HG02981 (cell line): ENCODE measurements at regions not wholly inside any gene's neighbourhood (a gene's known extent, or its start where the extent isn't known, plus 50 kb on each side); places are given as distances from the start of the nearest gene placed in this dataset.

ENCODE experiments used
- ATAC-seq: cut with Tn5 transposase; IDR thresholded peaks from one replicate; pipeline ENCODE4 v1.9.1; 2021; ENCODE audit warnings: mild to moderate bottlenecking, moderate library complexity; ENCODE audit not compliant: unreplicated experiment

GRCh38 chr5:1707467-1707866 is 92.2 kb downstream of the MRPL36 start:
- no peak for ATAC-seq

GRCh38 chr5:1706428-1706827 is 93.2 kb downstream of the MRPL36 start:
- ATAC-seq = no peak

DNA sequence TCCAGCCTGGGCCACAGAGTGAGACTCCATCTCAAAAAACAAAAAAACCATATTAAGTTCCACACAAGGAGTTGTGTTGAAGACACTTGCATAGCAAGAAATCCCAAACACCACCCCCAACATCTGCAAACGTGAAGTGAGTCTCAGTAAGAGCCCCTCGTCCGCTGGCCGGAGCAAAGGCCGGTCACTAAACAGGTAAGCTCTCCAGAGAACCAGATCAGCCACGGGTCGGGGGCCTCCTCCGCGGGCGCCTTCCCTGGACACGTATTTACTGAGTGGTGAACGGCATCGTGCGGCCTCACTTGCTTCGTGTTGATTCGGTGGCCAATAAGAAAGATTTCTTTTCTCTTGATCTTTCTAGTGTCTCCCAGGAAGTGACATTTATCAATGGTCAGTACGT is 93.6 kb downstream of the MRPL36 start:
- ATAC-seq = no peak

DNA sequence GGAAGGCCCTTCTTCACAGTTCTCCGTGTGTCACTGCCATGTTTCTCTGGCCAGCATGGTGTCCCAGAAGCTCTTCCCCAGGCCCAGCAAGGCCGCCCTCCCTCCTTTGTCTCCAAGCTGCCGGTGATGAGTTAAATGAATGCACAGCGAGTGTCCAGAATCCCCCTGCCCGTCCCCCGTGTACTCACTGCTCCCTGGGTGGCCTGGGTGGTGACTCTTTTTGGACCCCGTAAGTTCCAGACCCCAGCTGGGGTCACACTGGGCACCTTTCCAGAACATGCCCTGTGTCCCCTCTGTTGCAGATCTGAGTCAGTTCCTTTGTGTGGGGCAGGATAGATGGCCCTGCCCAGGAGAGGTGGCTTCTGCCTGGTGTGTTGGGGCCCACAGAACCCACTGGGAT is 95.0 kb downstream of the MRPL36 start:
- no peak for ATAC-seq

GRCh38 chr5:1704266-1704665 is 95.4 kb downstream of the MRPL36 start:
- no peak for ATAC-seq

DNA sequence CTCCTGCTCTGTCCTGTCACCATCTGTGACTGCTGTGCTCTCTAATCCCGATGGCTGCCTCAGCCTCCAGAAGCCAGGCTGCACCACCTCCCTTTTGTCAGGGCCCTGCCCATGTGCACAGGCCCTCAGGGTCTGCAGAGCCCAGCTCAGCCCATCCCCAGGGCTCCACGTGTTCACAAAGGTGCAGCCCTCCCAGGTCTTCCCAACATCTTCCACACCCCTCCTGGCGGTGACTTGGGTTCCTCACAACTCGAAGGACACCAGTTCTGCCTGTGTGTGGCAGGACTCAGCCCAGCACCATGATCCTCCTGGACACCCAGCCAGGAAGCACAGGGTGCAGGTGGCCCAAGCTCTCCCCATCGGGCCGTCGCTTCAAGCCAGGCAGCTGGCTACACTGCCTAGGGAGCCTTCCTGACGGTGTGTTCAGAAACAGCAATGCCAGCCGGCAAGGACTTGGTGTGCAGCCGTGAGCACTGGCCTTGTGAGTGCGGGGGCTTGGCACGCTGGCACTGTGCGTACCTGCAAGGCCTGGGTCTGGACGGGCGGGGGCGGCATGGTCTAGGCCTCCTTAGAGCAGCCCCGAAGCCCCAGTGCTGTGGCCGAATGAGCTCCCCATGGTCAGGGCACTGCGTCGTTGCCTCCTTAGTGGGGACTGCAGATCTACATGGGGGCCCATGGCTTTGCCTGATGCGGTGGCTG is 96.1 kb downstream of the MRPL36 start:
- ATAC-seq = no peak

GRCh38 chr5:1702318-1702717 is 97.3 kb downstream of the MRPL36 start:
- no peak for ATAC-seq

GRCh38 chr5:1701884-1702283 is 97.8 kb downstream of the MRPL36 start:
- ATAC-seq = no peak

- no peak for ATAC-seq
These were observed 98.3 kb downstream of the MRPL36 start for GRCh38 chr5:1701216-1701864.

DNA sequence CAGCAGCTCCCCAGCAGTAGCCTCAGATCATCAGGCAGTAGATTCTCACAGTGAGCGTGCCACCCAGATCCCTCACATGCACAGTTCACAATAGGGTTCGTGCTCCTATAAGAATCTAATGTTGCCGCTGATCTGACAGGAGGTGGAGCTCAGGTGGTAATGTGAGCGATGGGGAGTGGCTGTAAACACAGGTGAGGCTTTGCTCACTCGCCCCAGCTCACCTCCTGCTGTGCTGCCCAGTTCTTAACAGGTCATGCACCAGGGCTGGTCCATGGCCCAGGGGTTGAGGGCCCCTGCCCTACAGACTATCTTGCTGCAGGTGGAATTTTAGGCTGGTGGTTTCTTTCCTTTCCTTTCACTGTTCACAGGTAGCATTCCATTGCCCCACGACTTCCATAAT is 100.2 kb downstream of the MRPL36 start:
- no peak for ATAC-seq

- no peak for ATAC-seq
These were observed 100.9 kb downstream of the MRPL36 start for GRCh38 chr5:1698589-1699316.

- no peak for ATAC-seq
These were observed 107.3 kb downstream of the MRPL36 start for GRCh38 chr5:1692381-1692780.

- no peak for ATAC-seq
These were observed 112.2 kb downstream of the MRPL36 start for GRCh38 chr5:1687301-1687970.

DNA sequence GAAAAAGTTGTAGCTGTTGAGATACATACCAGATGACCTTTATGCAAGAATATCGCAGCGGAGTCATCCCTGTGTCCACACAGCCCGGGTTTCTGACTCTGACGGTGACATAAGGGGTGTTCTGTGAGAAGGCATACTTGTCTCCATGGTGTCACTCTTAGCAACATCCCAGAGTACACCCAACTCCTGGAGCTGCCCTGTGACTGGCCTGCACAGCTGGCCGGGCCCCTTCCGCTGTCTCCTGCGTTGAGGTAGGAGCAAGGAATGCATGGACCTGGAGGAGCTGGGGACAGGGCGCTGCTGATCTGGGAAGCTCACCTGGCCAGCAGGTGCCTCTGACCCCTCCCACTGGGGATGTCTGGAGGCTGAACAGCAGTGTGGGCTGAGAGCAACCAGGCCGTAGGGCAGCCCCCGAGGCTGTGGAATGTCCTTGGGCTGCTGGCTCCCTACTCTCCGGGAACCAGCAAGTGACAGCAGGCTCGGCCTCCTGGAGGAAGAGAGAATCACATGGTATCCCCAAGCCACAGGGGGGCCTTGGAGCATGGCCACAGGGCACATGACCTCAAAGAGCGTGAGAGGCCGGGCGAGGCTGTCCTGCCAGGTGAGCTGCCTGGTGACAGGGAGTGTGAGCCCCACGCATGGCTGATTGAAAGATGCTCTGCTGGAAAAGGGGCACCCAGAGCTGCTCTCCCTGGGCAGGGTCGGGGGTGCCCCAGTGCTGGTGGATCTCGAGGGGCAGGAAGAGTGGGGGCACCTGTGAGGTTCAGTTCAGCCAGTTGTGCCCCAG is 113.4 kb downstream of the MRPL36 start:
- ATAC-seq = no peak

DNA sequence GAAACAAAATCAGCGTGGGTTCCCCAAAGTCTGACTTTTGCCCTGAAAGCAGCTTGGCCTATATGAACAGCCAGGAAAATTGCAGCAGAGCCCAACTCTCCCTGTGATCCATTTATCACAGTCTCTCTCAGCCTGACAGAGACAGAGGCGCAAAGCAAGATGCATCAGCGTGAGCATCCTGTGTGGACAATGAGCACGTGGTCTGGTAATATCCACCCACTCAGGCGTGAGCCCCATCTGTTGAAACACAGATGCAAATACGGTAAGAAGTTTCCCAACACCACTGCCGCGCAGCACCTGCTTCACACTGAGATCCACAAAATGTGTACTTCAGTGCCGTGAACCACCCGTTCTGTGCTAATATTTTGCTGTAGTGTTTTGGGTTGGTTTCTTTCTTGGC is 114.6 kb downstream of the MRPL36 start:
- no peak for ATAC-seq

DNA sequence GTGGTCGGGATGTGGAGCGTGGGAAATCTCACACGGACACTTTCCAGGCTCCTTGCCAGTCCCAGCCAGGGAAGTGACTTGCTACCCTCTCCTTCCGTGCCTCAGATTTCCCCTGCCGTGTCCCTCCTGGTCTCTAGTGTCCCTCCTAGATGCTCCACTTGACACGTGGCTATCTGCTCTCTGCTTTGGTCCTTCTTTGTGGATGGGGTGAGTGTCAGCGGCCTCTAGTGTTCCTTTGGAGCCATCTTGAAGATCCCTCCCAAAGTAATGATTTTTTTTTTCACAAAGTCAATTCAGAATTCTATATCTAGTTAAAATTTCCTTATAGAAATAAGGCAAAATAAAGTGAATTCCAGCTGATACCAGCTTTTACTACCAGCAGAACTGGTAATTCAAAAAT is 117.7 kb downstream of the MRPL36 start:
- ATAC-seq = no peak

GRCh38 chr5:1673042-1673677 is 126.5 kb downstream of the MRPL36 start:
- ATAC-seq = no peak

GRCh38 chr5:1672396-1672795 is 127.2 kb downstream of the MRPL36 start:
- no peak for ATAC-seq

DNA sequence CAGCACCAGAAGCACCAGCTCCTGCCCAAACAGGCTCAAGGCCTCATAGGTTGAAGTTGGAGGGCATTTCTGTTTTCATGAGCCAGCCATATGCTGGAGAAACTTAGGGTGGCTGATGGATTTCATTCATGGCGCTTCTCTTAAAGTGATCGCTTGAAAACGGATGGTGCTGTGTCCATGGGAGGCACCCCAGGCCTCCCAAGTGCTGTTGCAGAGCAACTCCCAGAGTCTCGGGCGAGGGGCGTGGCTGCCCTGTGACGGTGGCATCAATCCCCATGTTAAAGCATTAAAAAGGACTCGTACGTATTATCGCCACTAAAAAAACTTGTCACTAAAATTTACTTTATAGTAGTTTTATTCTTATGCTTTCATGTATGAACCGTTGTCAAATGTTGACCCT is 128.3 kb downstream of the MRPL36 start:
- ATAC-seq = no peak

DNA sequence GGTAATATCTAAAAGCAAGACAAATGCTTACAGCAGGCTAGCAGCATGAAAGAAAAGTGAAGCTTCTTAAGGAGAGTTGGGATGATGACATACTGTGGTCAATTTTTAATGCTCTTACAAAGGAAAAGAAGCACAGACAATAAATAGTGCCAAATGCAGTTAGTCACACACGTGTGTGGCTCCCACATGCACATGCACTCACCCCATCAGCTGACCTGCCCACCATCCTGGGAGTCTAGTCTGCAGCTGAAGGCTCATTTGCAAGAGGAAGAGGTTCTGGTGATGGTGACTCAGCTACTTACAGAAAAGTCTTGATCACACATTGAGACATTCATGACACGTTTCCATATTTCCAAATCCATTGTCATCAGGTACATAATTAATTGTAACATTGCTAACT is 129.3 kb downstream of the MRPL36 start:
- no peak for ATAC-seq
